Stomach (tissue), 4 donors: ENCODE measurements at regions not wholly inside any gene's neighbourhood (a gene's known extent, or its start where the extent isn't known, plus 50 kb on each side); places are given as distances from the start of the nearest gene placed in this dataset.

Experiments
- POLR2A ChIP-seq, 4 donors: fragments of 450-650 bp; IDR thresholded peaks; one replicate each; pipeline ENCODE4 v1.6.1; 2016; ENCODE audit warnings: antibody characterized with exemption in 4 of 4, control low read depth in 2 of 4, mild to moderate bottlenecking in 1 of 4, moderate library complexity in 1 of 4
- TF ChIP-seq, protein P1 (sequence below), 7 experiments: fragments of 450-650 bp in 4 of 7; fragments of 200-600 bp in 3 of 7; sonication (generic) in 3 of 7; IDR thresholded peaks; one replicate each; pipeline ENCODE4 v1.5.1; 2016 to 2019; ENCODE audit warnings: antibody characterized with exemption in 7 of 7, control low read depth in 2 of 7, mild to moderate bottlenecking in 1 of 7

DNA sequence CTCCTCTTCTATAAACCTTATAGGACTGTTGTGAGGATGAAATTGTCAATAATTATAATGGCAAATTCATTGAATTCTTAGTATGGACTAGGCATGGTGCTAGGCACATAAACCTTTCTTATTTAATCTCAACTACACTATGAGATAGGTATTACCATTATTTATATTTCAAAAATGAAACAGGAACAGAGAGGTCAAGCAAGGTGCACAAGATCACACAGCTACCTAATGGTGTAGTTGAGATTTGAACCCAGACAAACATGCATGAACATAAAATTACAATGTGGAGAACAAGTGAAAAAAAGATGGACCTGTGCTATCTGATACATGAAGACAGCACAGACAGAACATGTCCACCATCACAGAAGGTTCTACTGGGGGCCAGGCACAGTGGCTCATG lies 156.7 kb downstream of the AXIN2 start:
- no peak for TF ChIP-seq POLR2A (IDR thresholded peaks at IDR 0.05)
- TF ChIP-seq, protein P1, sequence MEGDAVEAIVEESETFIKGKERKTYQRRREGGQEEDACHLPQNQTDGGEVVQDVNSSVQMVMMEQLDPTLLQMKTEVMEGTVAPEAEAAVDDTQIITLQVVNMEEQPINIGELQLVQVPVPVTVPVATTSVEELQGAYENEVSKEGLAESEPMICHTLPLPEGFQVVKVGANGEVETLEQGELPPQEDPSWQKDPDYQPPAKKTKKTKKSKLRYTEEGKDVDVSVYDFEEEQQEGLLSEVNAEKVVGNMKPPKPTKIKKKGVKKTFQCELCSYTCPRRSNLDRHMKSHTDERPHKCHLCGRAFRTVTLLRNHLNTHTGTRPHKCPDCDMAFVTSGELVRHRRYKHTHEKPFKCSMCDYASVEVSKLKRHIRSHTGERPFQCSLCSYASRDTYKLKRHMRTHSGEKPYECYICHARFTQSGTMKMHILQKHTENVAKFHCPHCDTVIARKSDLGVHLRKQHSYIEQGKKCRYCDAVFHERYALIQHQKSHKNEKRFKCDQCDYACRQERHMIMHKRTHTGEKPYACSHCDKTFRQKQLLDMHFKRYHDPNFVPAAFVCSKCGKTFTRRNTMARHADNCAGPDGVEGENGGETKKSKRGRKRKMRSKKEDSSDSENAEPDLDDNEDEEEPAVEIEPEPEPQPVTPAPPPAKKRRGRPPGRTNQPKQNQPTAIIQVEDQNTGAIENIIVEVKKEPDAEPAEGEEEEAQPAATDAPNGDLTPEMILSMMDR (IDR thresholded peaks at IDR 0.05): no peak
